Prostate gland (tissue), 2 donors: ENCODE measurements at regions not wholly inside any gene's neighbourhood (a gene's known extent, or its start where the extent isn't known, plus 50 kb on each side); places are given as distances from the start of the nearest gene placed in this dataset.
"Not testable (repeated sequence)": the region's sequence is repeated elsewhere in the genome, so short reads cannot be mapped to it uniquely, and the experiment has no call there.

Experiments used
- DNase-seq: peaks from one replicate; pipeline ENCODE4 v3.0.0-alpha.2; 2019; ENCODE audit warnings: low spot score
- H3K27ac ChIP-seq, 2 donors: fragments of 200-600 bp; sonication (generic); 2 replicates each; pipeline ENCODE4 v1.5.1; 2017 to 2019
- H3K27me3 ChIP-seq: fragments of 200-600 bp; sonication (generic); replicated peaks from 2 replicates; pipeline ENCODE4 v1.5.1; 2019; ENCODE audit not compliant: insufficient read depth
- H3K36me3 ChIP-seq, 2 donors: fragments of 200-600 bp; sonication (generic); 1 replicate in 1 of 2; 2 replicates in 1 of 2; pipeline versions ENCODE4 v1.5.1 to v1.8.1; 2017 to 2019
- H3K4me1 ChIP-seq: fragments of 200-600 bp; sonication (generic); replicated peaks from 2 replicates; pipeline ENCODE4 v1.5.1; 2019
- H3K4me3 ChIP-seq, 2 donors: fragments of 200-600 bp; sonication (generic); 2 replicates each; pipeline ENCODE4 v1.5.1; 2017 to 2019
- H3K9me3 ChIP-seq: fragments of 200-600 bp; sonication (generic); 2 replicates; pipeline ENCODE4 v1.5.1; 2017
- CTCF ChIP-seq, 4 experiments: fragments of 200-600 bp in 2 of 4; fragments of 450-650 bp in 2 of 4; sonication (generic) in 2 of 4; IDR thresholded peaks; 1 replicate in 3 of 4; 2 replicates in 1 of 4; pipeline ENCODE4 v1.5.1; 2016 to 2019; ENCODE audit warnings: antibody characterized with exemption in 4 of 4, mild to moderate bottlenecking in 2 of 4, moderate library complexity in 2 of 4
- POLR2A ChIP-seq: fragments of 450-650 bp; IDR thresholded peaks from one replicate; pipeline ENCODE4 v1.6.1; 2016; ENCODE audit warnings: antibody characterized with exemption, mild to moderate bottlenecking
- POLR2AphosphoS5 ChIP-seq: sonication (generic); formaldehyde crosslinking; IDR thresholded peaks from one replicate; pipeline ENCODE4 v1.6.1; 2017; ENCODE audit warnings: antibody characterized with exemption
- WGBS: methylation state at CpG from one replicate; pipeline ENCODE4 v1.1.5; 2018; 5-methylcytosine and 5-hydroxymethylcytosine counted together
- intact Hi-C: fragments of 100-400 bp; cut with DNase I; formaldehyde crosslinking; loops from one replicate; pipeline ENCODE4 v1.14.2; 2022

- H3K27me3 ChIP-seq, result no peaks in the 10 kb centered on the region
- no peak overlapping the region for H3K4me3 ChIP-seq
- no peak for TF ChIP-seq POLR2AphosphoS5
- no peak for TF ChIP-seq POLR2A
- no peak for TF ChIP-seq CTCF (IDR thresholded peaks at IDR 0.05)
- DNase-seq, result no peak
- H3K4me1 ChIP-seq, result no peaks in the 10 kb centered on the region
- intact Hi-C loops, result no loop called here
- H3K9me3 ChIP-seq, result no peaks in the 10 kb centered on the region
- H3K27ac ChIP-seq, result no peak overlapping the region
- H3K36me3 ChIP-seq, result no peaks in the 10 kb centered on the region
- 81% methylated on average over 6 of the region's 6 CpGs for WGBS
These were observed 179.1 kb downstream of the FASLG start for GRCh38 chr1:172837816-172838679.

DNA sequence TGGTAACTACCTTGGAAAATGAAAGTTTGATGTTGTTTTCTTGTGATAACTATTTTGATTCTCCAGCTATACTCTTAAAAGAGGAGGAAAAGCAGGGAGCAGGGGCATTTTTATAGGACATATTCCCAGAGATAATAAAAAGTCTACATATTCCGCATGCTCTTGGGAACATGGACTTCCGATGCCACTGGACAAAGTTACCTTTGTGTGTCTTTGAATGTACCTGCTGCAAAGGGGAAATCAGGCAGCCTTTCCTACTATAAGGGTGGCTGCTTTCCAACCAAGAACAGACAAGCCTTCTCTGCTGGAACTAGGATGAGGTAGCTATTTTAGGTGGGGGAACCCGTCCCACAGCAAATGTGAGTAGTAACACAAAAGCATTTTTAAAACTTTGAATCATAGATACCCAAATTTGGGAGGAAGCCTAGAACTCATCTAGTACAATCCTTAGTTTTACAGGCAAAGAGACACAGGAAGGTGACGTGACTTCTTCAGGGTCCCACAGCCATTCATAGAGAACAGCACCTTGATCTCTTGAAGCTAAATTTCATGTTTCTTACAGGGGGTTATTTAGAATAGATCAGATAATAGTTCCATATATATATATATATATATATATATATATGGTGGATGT, 179.9 kb downstream of the FASLG start:
- Histone ChIP-seq H3K27me3 (no peaks in the 10 kb centered on the region), H3K9me3 (no peaks in the 10 kb centered on the region), H3K4me3 (no peak overlapping the region), H3K27ac (no peak overlapping the region), H3K36me3 (no peaks in the 10 kb centered on the region), H3K4me1 (no peaks in the 10 kb centered on the region)
- 73% methylated on average over 4 of the region's 4 CpGs for WGBS
- TF ChIP-seq CTCF (IDR thresholded peaks at IDR 0.05) (no peak), POLR2AphosphoS5 (no peak), POLR2A (no peak)
- intact Hi-C loops, result no loop called here
- DNase-seq, result no peak

DNA sequence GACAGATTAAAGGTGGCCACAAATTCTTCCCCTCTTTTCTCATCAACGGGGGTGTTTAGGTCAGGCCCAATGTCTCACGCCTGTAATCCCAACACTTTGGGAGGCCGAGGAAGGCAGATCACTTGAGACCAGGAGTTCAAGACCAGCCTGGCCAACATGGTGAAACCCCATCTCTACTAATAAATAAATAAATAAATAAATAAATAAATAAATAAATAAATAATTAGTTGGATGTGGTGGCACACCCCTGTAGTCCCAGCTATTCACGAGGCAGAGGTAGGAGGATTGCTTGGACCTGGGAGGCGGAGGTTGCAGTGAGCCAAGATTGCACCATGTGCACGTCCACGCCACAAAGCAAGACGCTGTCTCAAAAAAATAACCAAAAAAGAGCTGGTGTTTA, 180.7 kb downstream of the FASLG start:
- H3K27me3 ChIP-seq, H3K27ac ChIP-seq, H3K9me3 ChIP-seq, H3K4me3 ChIP-seq, DNase-seq, H3K4me1 ChIP-seq, intact Hi-C loops, H3K36me3 ChIP-seq: not testable (repeated sequence)
- 93% methylated on average over 8 of the region's 8 CpGs for WGBS

DNA sequence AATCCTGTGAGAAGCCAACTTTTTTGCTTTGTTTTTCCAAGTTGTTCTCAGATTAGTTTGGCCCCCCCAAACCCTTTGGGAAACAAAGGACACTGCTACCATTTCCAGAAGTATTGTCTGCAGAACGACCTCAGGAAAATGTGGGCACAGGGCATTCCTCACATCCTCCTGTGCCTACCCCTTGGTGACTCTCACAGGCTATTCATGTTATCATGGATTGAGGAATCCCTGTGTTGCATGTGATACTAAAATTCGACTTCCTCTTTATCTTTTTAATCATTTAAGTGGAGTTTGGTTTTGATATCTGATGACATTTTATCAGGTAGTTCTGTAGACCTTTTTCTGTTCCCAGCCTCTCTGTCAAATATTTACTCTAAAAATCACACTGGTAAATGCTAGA, 184.5 kb downstream of the FASLG start:
- 18% methylated on average over 2 of the region's 2 CpGs for WGBS
- Histone ChIP-seq H3K4me1 (no peaks in the 10 kb centered on the region), H3K36me3 (no peaks in the 10 kb centered on the region), H3K4me3 (no peak overlapping the region), H3K9me3 (no peaks in the 10 kb centered on the region), H3K27ac (no peak overlapping the region), H3K27me3 (no peaks in the 10 kb centered on the region)
- no peak for TF ChIP-seq CTCF (IDR thresholded peaks at IDR 0.05)
- no peak for TF ChIP-seq POLR2AphosphoS5
- no peak for TF ChIP-seq POLR2A
- intact Hi-C loops, result no loop called here
- no peak for DNase-seq

DNA sequence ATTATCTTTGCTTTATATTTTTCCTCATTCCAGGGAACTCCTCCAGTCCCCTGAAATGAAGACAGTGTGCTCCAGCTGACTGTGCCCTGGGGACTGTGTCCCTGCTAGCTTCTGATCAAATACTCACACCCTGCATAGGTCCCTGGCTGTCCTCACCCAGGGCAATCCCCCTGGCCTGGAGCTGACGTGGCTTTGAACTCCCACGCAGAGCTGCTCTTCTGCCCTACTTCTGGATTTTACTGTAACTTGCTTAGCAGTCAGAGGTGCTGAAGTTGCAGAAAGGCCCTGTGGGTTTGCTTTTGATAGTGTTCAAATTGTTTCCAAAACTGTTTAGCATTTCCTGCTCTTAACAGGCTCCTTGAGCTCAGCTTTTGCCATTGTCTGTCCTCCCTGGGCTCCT, 186.5 kb downstream of the FASLG start:
- intact Hi-C loops, result no loop called here
- no peak for TF ChIP-seq POLR2AphosphoS5
- TF ChIP-seq CTCF (IDR thresholded peaks at IDR 0.05), result no peak
- Histone ChIP-seq H3K9me3 (no peaks in the 10 kb centered on the region), H3K4me1 (no peaks in the 10 kb centered on the region), H3K27me3 (no peaks in the 10 kb centered on the region), H3K36me3 (no peaks in the 10 kb centered on the region), H3K27ac (no peak overlapping the region), H3K4me3 (no peak overlapping the region)
- WGBS, result 74% methylated on average over 2 of the region's 2 CpGs
- no peak for DNase-seq
